ENCODE measurements at regions not wholly inside any gene's neighbourhood (a gene's known extent, or its start where the extent isn't known, plus 50 kb on each side); places are given as distances from the start of the nearest gene placed in this dataset.

- TF ChIP-seq CHD7 (IDR thresholded peaks at IDR 0.05; ENCODE audit: insufficient replicate concordance, low read length) (no peak), USF2 (IDR thresholded peaks at IDR 0.05; ENCODE audit: low read length) (no peak), HDAC2 (IDR thresholded peaks at IDR 0.05; ENCODE audit: borderline replicate concordance in 1 of 2, low read depth in 2 of 2, low read length in 2 of 2) (no peak), HDAC6 (IDR thresholded peaks at IDR 0.05; ENCODE audit: low read depth, low read length) (no peak), SP1 (IDR thresholded peaks at IDR 0.05; ENCODE audit: low read depth, low read length) (no peak), NRF1 (IDR thresholded peaks at IDR 0.05; ENCODE audit: low read depth, low read length) (no peak)
These were observed 241.5 kb downstream of the ACKR3 start (continued) for GRCh38 chr2:236811062-236811656.

All from H1 (cell line).